ENCODE measurements at regions not wholly inside any gene's neighbourhood (a gene's known extent, or its start where the extent isn't known, plus 50 kb on each side); places are given as distances from the start of the nearest gene placed in this dataset.

GRCh38 chr16:9316615-9317014 is 225.2 kb downstream of the HAPSTR1 start:
- Histone ChIP-seq H3K4me3 (ENCODE audit: low read depth in 2 of 2, low read length in 2 of 2) (no peak overlapping the region), H3K9me3 (ENCODE audit: control insufficient read depth, insufficient read depth, low read depth, low read length) (no peaks in the 10 kb centered on the region), H3K27ac (ENCODE audit: low read length) (no peak overlapping the region), H3K4me1 (ENCODE audit: control insufficient read depth, insufficient read depth, low read length) (no peaks in the 10 kb centered on the region), H3K36me3 (ENCODE audit: control insufficient read depth, insufficient read depth, low read length) (no peaks in the 10 kb centered on the region), H3K27me3 (ENCODE audit: control insufficient read depth, insufficient read depth, low read length) (peaks cover 3% of the 10 kb centered on the region; the same call in 1 of the 2 replicates)
- in situ Hi-C loops (cut with HindIII; ENCODE audit: low pct_unique_long_range_greater_than_20kb, low sequenced_read_pairs) (no loop called here), intact Hi-C loops (cut with micrococcal nuclease; ENCODE audit: unreplicated experiment) (no loop called here)
- TF ChIP-seq TCF7L2 (IDR thresholded peaks at IDR 0.05; ENCODE audit: low read depth, low read length), result no peak
- TF ChIP-seq, protein P1, sequence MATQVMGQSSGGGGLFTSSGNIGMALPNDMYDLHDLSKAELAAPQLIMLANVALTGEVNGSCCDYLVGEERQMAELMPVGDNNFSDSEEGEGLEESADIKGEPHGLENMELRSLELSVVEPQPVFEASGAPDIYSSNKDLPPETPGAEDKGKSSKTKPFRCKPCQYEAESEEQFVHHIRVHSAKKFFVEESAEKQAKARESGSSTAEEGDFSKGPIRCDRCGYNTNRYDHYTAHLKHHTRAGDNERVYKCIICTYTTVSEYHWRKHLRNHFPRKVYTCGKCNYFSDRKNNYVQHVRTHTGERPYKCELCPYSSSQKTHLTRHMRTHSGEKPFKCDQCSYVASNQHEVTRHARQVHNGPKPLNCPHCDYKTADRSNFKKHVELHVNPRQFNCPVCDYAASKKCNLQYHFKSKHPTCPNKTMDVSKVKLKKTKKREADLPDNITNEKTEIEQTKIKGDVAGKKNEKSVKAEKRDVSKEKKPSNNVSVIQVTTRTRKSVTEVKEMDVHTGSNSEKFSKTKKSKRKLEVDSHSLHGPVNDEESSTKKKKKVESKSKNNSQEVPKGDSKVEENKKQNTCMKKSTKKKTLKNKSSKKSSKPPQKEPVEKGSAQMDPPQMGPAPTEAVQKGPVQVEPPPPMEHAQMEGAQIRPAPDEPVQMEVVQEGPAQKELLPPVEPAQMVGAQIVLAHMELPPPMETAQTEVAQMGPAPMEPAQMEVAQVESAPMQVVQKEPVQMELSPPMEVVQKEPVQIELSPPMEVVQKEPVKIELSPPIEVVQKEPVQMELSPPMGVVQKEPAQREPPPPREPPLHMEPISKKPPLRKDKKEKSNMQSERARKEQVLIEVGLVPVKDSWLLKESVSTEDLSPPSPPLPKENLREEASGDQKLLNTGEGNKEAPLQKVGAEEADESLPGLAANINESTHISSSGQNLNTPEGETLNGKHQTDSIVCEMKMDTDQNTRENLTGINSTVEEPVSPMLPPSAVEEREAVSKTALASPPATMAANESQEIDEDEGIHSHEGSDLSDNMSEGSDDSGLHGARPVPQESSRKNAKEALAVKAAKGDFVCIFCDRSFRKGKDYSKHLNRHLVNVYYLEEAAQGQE (IDR thresholded peaks at IDR 0.05; ENCODE audit: insufficient read depth in 1 of 2, low read depth in 2 of 2, low read length in 1 of 2), result no peak
- TF ChIP-seq SIN3A (IDR thresholded peaks at IDR 0.05; ENCODE audit: borderline replicate concordance, insufficient read depth, low read depth, low read length), result no peak
- TF ChIP-seq POLR2AphosphoS5 (IDR thresholded peaks at IDR 0.05; ENCODE audit: low read depth, low read length), result no peak
- TF ChIP-seq, protein P2, sequence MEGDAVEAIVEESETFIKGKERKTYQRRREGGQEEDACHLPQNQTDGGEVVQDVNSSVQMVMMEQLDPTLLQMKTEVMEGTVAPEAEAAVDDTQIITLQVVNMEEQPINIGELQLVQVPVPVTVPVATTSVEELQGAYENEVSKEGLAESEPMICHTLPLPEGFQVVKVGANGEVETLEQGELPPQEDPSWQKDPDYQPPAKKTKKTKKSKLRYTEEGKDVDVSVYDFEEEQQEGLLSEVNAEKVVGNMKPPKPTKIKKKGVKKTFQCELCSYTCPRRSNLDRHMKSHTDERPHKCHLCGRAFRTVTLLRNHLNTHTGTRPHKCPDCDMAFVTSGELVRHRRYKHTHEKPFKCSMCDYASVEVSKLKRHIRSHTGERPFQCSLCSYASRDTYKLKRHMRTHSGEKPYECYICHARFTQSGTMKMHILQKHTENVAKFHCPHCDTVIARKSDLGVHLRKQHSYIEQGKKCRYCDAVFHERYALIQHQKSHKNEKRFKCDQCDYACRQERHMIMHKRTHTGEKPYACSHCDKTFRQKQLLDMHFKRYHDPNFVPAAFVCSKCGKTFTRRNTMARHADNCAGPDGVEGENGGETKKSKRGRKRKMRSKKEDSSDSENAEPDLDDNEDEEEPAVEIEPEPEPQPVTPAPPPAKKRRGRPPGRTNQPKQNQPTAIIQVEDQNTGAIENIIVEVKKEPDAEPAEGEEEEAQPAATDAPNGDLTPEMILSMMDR (IDR thresholded peaks at IDR 0.05), result no peak
- DNase-seq (ENCODE audit: low read depth, low spot score) (no peak), ATAC-seq (no peak)
- BruUV-seq (replicated peaks), result no TSS peak
- ChIA-PET CTCF (no interaction called here), POLR2A (no interaction called here)

GRCh38 chr16:9318764-9319163 is 227.3 kb downstream of the HAPSTR1 start:
- in situ Hi-C loops (cut with HindIII; ENCODE audit: low pct_unique_long_range_greater_than_20kb, low sequenced_read_pairs), result no loop called here
- peaks cover 3% of the 10 kb centered on the region; the same call in 1 of the 2 replicates for H3K27me3 ChIP-seq (ENCODE audit: control insufficient read depth, insufficient read depth, low read length)
- H3K9me3 ChIP-seq (ENCODE audit: control insufficient read depth, insufficient read depth, low read depth, low read length), result no peaks in the 10 kb centered on the region
- DNase-seq (ENCODE audit: low read depth, low spot score), result no peak
- CTCF ChIA-PET, result no interaction called here
- intact Hi-C loops (cut with micrococcal nuclease; ENCODE audit: unreplicated experiment), result no loop called here
- H3K4me3 ChIP-seq (ENCODE audit: low read depth in 2 of 2, low read length in 2 of 2), result no peak overlapping the region
- POLR2A ChIA-PET, result no interaction called here
- H3K4me1 ChIP-seq (ENCODE audit: control insufficient read depth, insufficient read depth, low read length), result no peaks in the 10 kb centered on the region
- H3K27ac ChIP-seq (ENCODE audit: low read length), result no peak overlapping the region
- H3K36me3 ChIP-seq (ENCODE audit: control insufficient read depth, insufficient read depth, low read length), result no peaks in the 10 kb centered on the region
- no peak for TF ChIP-seq SIN3A (IDR thresholded peaks at IDR 0.05; ENCODE audit: borderline replicate concordance, insufficient read depth, low read depth, low read length)
- TF ChIP-seq, protein P2 (IDR thresholded peaks at IDR 0.05), result no peak
- TF ChIP-seq POLR2AphosphoS5 (IDR thresholded peaks at IDR 0.05; ENCODE audit: low read depth, low read length), result no peak
- TF ChIP-seq TCF7L2 (IDR thresholded peaks at IDR 0.05; ENCODE audit: low read depth, low read length), result no peak
- TF ChIP-seq, protein P1 (IDR thresholded peaks at IDR 0.05; ENCODE audit: insufficient read depth in 1 of 2, low read depth in 2 of 2, low read length in 1 of 2), result no peak
- BruUV-seq (replicated peaks), result no TSS peak
- no peak for ATAC-seq
